ENCODE measurements at regions not wholly inside any gene's neighbourhood (a gene's known extent, or its start where the extent isn't known, plus 50 kb on each side); places are given as distances from the start of the nearest gene placed in this dataset.

- no peak for TF ChIP-seq POLR2A (IDR thresholded peaks at IDR 0.05)
- TF ChIP-seq CTCF (IDR thresholded peaks at IDR 0.05) = no peak
These were observed 303.8 kb upstream of the TRIB2 start for GRCh38 chr2:12412898-12413305.

GRCh38 chr2:12415536-12415935 is 301.2 kb upstream of the TRIB2 start:
- no peaks in the 10 kb centered on the region for H3K36me3 ChIP-seq
- no peak overlapping the region for H3K4me3 ChIP-seq
- DNase-seq = no peak
- H3K27me3 ChIP-seq = no peaks in the 10 kb centered on the region
- no peaks in the 10 kb centered on the region for H3K9me3 ChIP-seq
- H3K4me1 ChIP-seq = no peaks in the 10 kb centered on the region
- H3K27ac ChIP-seq = no peak overlapping the region
- TF ChIP-seq CTCF (IDR thresholded peaks at IDR 0.05) (no peak), POLR2A (IDR thresholded peaks at IDR 0.05) (no peak)

More at GRCh38 chr2:12412898-12413305, 303.8 kb upstream of the TRIB2 start:
- Histone ChIP-seq H3K27me3 (no peaks in the 10 kb centered on the region), H3K27ac (no peak overlapping the region), H3K9me3 (no peaks in the 10 kb centered on the region), H3K36me3 (no peaks in the 10 kb centered on the region), H3K4me3 (no peak overlapping the region), H3K4me1 (no peaks in the 10 kb centered on the region)
- DNase-seq = no peak

GRCh38 chr2:12416600-12416999 is 300.1 kb upstream of the TRIB2 start:
- Histone ChIP-seq H3K4me1 (no peaks in the 10 kb centered on the region), H3K27me3 (no peaks in the 10 kb centered on the region), H3K4me3 (no peak overlapping the region), H3K9me3 (no peaks in the 10 kb centered on the region), H3K27ac (no peak overlapping the region), H3K36me3 (no peaks in the 10 kb centered on the region)
- peak in 4 of 6 experiments; percentile 13 to 40 (median 18) for TF ChIP-seq CTCF (IDR thresholded peaks at IDR 0.05)
- no peak for TF ChIP-seq POLR2A (IDR thresholded peaks at IDR 0.05)
- peak in 2 of 3 donors; percentile 55 to 67 for DNase-seq

- no peak for DNase-seq
- Histone ChIP-seq H3K4me3 (no peak overlapping the region), H3K4me1 (no peaks in the 10 kb centered on the region), H3K27ac (no peak overlapping the region), H3K27me3 (no peaks in the 10 kb centered on the region), H3K9me3 (no peaks in the 10 kb centered on the region), H3K36me3 (no peaks in the 10 kb centered on the region)
- TF ChIP-seq CTCF (IDR thresholded peaks at IDR 0.05) (no peak), POLR2A (IDR thresholded peaks at IDR 0.05) (no peak)
These were observed 298.9 kb upstream of the TRIB2 start for GRCh38 chr2:12417786-12418185.

- no peaks in the 10 kb centered on the region for H3K9me3 ChIP-seq
- no peaks in the 10 kb centered on the region for H3K36me3 ChIP-seq
These were observed 296.9 kb upstream of the TRIB2 start for GRCh38 chr2:12419803-12420202.

More at GRCh38 chr2:12419803-12420202, 296.9 kb upstream of the TRIB2 start:
- DNase-seq = no peak
- TF ChIP-seq POLR2A (IDR thresholded peaks at IDR 0.05) = no peak
- no peak for TF ChIP-seq CTCF (IDR thresholded peaks at IDR 0.05)
- Histone ChIP-seq H3K4me1 (no peaks in the 10 kb centered on the region), H3K27ac (no peak overlapping the region), H3K4me3 (no peak overlapping the region), H3K27me3 (no peaks in the 10 kb centered on the region)

Data from Peyer's patch (tissue), 4 donors.